Ishikawa (cell line): ENCODE measurements at regions not wholly inside any gene's neighbourhood (a gene's known extent, or its start where the extent isn't known, plus 50 kb on each side); places are given as distances from the start of the nearest gene placed in this dataset.

Source experiments
- CREB1 ChIP-seq: IDR thresholded peaks from 2 replicates; pipeline ENCODE4 v1.6.1; 2012; ENCODE audit warnings: low read depth
- EP300 ChIP-seq: IDR thresholded peaks from 2 replicates; pipeline ENCODE4 v1.6.1; 2012; ENCODE audit warnings: borderline replicate concordance
- YY1 ChIP-seq: IDR thresholded peaks from 2 replicates; pipeline ENCODE4 v1.6.1; 2012; ENCODE audit warnings: low read depth

GRCh38 chr14:86936556-86936955 is 1056.4 kb downstream of the GALC start:
- TF ChIP-seq YY1 (no peak), EP300 (no peak), CREB1 (no peak)
